RWPE1 (cell line): ENCODE measurements at regions not wholly inside any gene's neighbourhood (a gene's known extent, or its start where the extent isn't known, plus 50 kb on each side); places are given as distances from the start of the nearest gene placed in this dataset.

Experiments
- CTCF ChIA-PET: fragments of 350-600 bp; sonication (Branson Sonifier 250); formaldehyde crosslinking; extraction: SDS; loops from one replicate; lab custom pipeline; 2021; lab: Yijun Ruan, JAX
- POLR2A ChIA-PET: fragments of 400-600 bp; formaldehyde crosslinking; extraction: SDS; loops from one replicate; lab custom pipeline; 2020; ENCODE audit warnings: antibody characterized with exemption; ENCODE audit not compliant: low non-redundant PET; lab: Yijun Ruan, JAX
- DNase-seq: peaks from one replicate; pipeline ENCODE4 v3.0.0; 2012; ENCODE audit warnings: low spot score
- H3K27ac ChIP-seq: fragments of 450-650 bp; 2 replicates; pipeline ENCODE4 v1.5.1; 2017
- CTCF ChIP-seq: fragments of 450-650 bp; conservative IDR thresholded peaks from 2 replicates; pipeline ENCODE4 v1.5.1; 2017; ENCODE audit warnings: low read depth, mild to moderate bottlenecking

GRCh38 chr9:71361357-71361756 is 239.9 kb upstream of the TRPM3 start:
- DNase-seq, result no peak
- no peak overlapping the region for H3K27ac ChIP-seq
- no peak for TF ChIP-seq CTCF
- CTCF ChIA-PET, result interaction anchor here (0.7 kb wide), 1 partner anchor 77 kb away, joined by 3 read pairs; no protein-coding TSS in a partner anchor
- POLR2A ChIA-PET, result no interaction called here

GRCh38 chr9:71357346-71357745 is 235.9 kb upstream of the TRPM3 start:
- H3K27ac ChIP-seq, result no peak overlapping the region
- TF ChIP-seq CTCF, result no peak
- no peak for DNase-seq
- ChIA-PET CTCF (interaction anchor here (0.7 kb wide), 1 partner anchor 153 kb away, joined by 3 read pairs; no protein-coding TSS in a partner anchor), POLR2A (no interaction called here)

- POLR2A ChIA-PET, result no interaction called here
- no peak for DNase-seq
- no peak for TF ChIP-seq CTCF
- H3K27ac ChIP-seq, result no peak overlapping the region
- CTCF ChIA-PET, result no interaction called here
These were observed 234.5 kb upstream of the TRPM3 start for GRCh38 chr9:71355884-71356283.

- H3K27ac ChIP-seq, result no peak overlapping the region
- no peak for DNase-seq
- ChIA-PET POLR2A (no interaction called here), CTCF (interaction anchor here (1.0 kb wide), 1 partner anchor 12 kb away, joined by 3 read pairs; no protein-coding TSS in a partner anchor)
- no peak for TF ChIP-seq CTCF
These were observed 232.3 kb upstream of the TRPM3 start for GRCh38 chr9:71353720-71354119.

GRCh38 chr9:71352837-71353236 is 231.4 kb upstream of the TRPM3 start:
- DNase-seq, result no peak
- CTCF ChIA-PET, result no interaction called here
- TF ChIP-seq CTCF, result no peak
- H3K27ac ChIP-seq, result no peak overlapping the region
- POLR2A ChIA-PET, result no interaction called here

- TF ChIP-seq CTCF, result no peak
- ChIA-PET POLR2A (no interaction called here), CTCF (no interaction called here)
- no peak for DNase-seq
- no peak overlapping the region for H3K27ac ChIP-seq
These were observed 227.8 kb upstream of the TRPM3 start for GRCh38 chr9:71349218-71349617.

- no peak overlapping the region for H3K27ac ChIP-seq
- ChIA-PET POLR2A (no interaction called here), CTCF (no interaction called here)
- DNase-seq, result no peak
- no peak for TF ChIP-seq CTCF
These were observed 211.9 kb upstream of the TRPM3 start for GRCh38 chr9:71333321-71333720.
